ENCODE measurements at regions not wholly inside any gene's neighbourhood (a gene's known extent, or its start where the extent isn't known, plus 50 kb on each side); places are given as distances from the start of the nearest gene placed in this dataset.

DNA sequence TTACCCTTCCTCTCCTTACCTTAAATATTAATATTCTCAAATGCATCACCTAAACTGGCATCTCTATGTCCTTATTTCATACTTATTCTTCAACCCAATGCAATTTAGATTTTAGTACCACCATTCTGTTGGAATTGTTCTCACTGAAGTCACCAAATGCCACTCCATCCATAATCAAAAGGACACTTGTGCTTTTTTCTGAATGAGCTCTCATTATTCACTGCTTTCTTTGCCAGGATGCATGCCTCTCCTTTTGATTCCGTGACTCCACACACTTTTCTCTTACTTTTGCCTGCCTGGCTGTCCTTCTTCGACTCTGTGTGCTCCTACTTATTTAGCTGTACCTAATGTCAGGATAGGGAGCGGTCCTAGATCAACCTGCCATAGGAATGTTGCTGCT lies 633.1 kb upstream of the BOD1L1 start:
- H3K4me3 ChIP-seq (ENCODE audit: low read depth, low read length), result no peak overlapping the region
- TF ChIP-seq CTCF (IDR thresholded peaks at IDR 0.05; ENCODE audit: low read depth, low read length, missing control alignments), result no peak
- DNase-seq (ENCODE audit: low read depth), result no peak

GRCh38 chr4:14262221-14262620 lies 634.7 kb upstream of the BOD1L1 start:
- no peak overlapping the region for H3K4me3 ChIP-seq (ENCODE audit: low read depth, low read length)
- no peak for DNase-seq (ENCODE audit: low read depth)
- TF ChIP-seq CTCF (IDR thresholded peaks at IDR 0.05; ENCODE audit: low read depth, low read length, missing control alignments), result no peak

DNA sequence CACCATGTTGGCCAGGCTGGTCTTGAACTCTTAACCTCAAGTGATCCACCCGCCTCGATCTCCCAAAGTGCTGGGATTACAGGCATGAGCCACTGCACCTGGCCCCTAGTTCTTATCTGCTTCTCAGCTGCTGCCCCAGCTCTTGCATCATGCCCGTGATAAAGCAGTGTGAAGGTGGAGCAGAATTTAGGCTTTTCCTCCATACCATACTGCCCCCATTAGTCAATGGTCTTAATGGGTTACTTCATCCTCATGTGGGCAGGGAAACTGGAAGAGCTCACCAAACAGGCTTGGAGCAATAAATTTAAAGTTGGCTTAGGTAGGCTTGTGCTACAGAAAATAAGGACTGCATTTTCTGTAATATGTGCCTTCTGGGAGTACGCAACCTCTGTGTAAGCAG lies 636.9 kb upstream of the BOD1L1 start:
- no peak for DNase-seq (ENCODE audit: low read depth)
- no peak for TF ChIP-seq CTCF (IDR thresholded peaks at IDR 0.05; ENCODE audit: low read depth, low read length, missing control alignments)
- H3K4me3 ChIP-seq (ENCODE audit: low read depth, low read length), result no peak overlapping the region

GRCh38 chr4:14265651-14266050 lies 638.1 kb upstream of the BOD1L1 start:
- no peak for DNase-seq (ENCODE audit: low read depth)
- no peak for TF ChIP-seq CTCF (IDR thresholded peaks at IDR 0.05; ENCODE audit: low read depth, low read length, missing control alignments)
- no peak overlapping the region for H3K4me3 ChIP-seq (ENCODE audit: low read depth, low read length)

DNA sequence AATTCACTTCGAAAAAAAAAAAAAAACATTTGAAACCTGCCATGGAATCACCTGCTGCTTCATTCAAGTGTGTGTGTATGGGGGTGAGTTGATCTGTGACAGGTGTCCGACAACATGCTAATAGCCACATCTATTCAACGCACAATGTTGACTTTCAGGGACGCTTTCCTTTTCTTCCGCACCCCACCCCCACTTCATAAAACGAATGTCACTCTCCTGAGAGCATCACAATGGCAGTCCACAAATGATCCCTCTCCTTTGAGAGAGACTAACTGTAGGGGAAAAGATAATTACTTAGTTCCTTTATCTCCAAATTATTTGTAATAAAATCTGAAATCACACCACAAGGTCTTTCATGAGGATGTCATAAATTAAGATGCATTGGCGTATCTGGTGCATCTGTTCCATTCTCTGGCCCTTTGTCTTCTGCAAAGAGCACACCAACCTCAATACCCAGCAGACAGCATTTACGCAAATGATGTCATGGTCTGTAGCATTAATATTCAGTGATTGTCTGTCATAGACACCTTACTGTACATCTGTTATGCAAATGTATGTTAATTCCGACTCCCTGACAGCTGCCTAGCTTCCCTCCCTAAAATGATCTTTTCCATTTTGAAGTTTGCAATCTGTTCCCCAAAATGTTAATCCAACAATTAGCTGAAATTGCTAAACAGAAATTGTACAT lies 640.0 kb upstream of the BOD1L1 start:
- no peak for DNase-seq (ENCODE audit: low read depth)
- no peak overlapping the region for H3K4me3 ChIP-seq (ENCODE audit: low read depth, low read length)
- no peak for TF ChIP-seq CTCF (IDR thresholded peaks at IDR 0.05; ENCODE audit: low read depth, low read length, missing control alignments)

DNA sequence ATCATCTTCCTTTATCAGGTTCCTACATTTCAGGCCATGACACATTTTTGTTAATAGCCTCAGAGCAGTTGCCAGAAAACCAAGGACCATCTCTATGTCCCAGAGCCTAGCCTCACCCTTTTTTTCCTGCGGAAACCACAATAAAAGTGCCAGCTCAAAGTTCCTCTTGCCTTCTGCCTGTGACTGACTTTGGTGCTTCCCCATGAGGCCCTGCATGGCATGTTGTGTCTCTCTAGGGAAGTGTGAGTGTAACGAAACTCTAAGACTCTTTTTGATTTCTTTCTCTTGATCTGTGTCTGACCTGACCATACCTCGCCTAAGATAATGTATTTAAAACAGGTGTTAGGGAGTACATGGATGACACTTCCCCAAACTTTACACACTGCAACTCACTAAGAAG lies 642.3 kb upstream of the BOD1L1 start:
- no peak overlapping the region for H3K4me3 ChIP-seq (ENCODE audit: low read depth, low read length)
- no peak for TF ChIP-seq CTCF (IDR thresholded peaks at IDR 0.05; ENCODE audit: low read depth, low read length, missing control alignments)
- DNase-seq (ENCODE audit: low read depth), result no peak

DNA sequence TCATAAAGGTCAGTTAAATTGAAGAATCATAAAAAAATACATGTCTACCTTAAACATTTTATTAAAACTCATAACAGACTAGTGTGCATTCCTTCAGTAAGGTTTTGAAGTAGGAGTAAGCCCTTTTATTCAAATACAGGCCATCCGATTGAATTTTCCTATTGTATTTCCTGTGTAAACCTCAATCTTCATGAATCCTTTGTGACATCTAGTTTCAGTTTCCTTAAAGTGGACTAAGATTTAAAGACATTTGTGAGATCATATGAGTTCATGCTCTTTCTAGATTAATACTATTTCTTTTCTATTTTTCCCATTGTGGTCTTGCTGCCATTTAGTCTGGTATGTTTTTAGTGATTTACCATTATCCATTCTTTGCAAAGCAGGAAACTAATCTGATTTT lies 644.7 kb upstream of the BOD1L1 start:
- no peak for TF ChIP-seq CTCF (IDR thresholded peaks at IDR 0.05; ENCODE audit: low read depth, low read length, missing control alignments)
- DNase-seq (ENCODE audit: low read depth), result no peak
- H3K4me3 ChIP-seq (ENCODE audit: low read depth, low read length), result no peak overlapping the region

Measured in GM12864 (cell line).